Kidney (tissue), 13 donors: ENCODE measurements at regions not wholly inside any gene's neighbourhood (a gene's known extent, or its start where the extent isn't known, plus 50 kb on each side); places are given as distances from the start of the nearest gene placed in this dataset.

Experiments
- DNase-seq, 5 donors: peaks; one replicate each; pipeline ENCODE4 v3.0.0-alpha.2; 2013 to 2020
- FAIRE-seq: peaks from 2 replicates; lab custom pipeline; 2012; peaks lifted over from hg19 to GRCh38; lab: Jason Lieb, UNC
- H3K27ac ChIP-seq, 2 donors: one replicate each; pipeline ENCODE4 v1.7.0; 2013; ENCODE audit warnings: low read depth in 2 of 2, low read length in 2 of 2, inconsistent platforms in 1 of 2
- H3K27me3 ChIP-seq: one replicate; pipeline ENCODE4 v1.7.1; 2013; ENCODE audit warnings: low read length, inconsistent platforms; ENCODE audit not compliant: control insufficient read depth, insufficient read depth
- H3K36me3 ChIP-seq, 3 donors: one replicate each; pipeline versions ENCODE4 v1.7.0 to v1.7.1; 2013; ENCODE audit warnings: low read length in 3 of 3, control low read depth in 1 of 3, inconsistent platforms in 1 of 3; ENCODE audit not compliant: insufficient read depth in 3 of 3, control insufficient read depth in 2 of 3
- H3K4me1 ChIP-seq, 3 donors: one replicate each; pipeline versions ENCODE4 v1.7.0 to v1.7.1; 2013; ENCODE audit warnings: low read length in 3 of 3, inconsistent platforms in 1 of 3, low read depth in 1 of 3; ENCODE audit not compliant: control insufficient read depth in 2 of 3, insufficient read depth in 2 of 3
- H3K4me3 ChIP-seq, 3 donors: one replicate each; pipeline versions ENCODE4 v1.7.0 to v1.8.1; 2013; ENCODE audit warnings: low read length in 3 of 3, control low read depth in 1 of 3, inconsistent platforms in 1 of 3
- H3K9ac ChIP-seq, 3 donors: one replicate each; pipeline versions ENCODE4 v1.7.0 to v1.7.1; 2013; ENCODE audit warnings: low read length in 3 of 3, control low read depth in 1 of 3, inconsistent platforms in 1 of 3
- H3K9me3 ChIP-seq, 3 donors: one replicate each; pipeline versions ENCODE4 v1.7.0 to v1.7.1; 2013; ENCODE audit warnings: low read length in 3 of 3, control low read depth in 1 of 3, inconsistent platforms in 1 of 3; ENCODE audit not compliant: control insufficient read depth in 2 of 3, insufficient read depth in 1 of 3
- CTCF ChIP-seq: IDR thresholded peaks from 3 replicates; pipeline ENCODE4 v1.5.1; 2012; ENCODE audit warnings: mild to moderate bottlenecking, moderate library complexity, borderline replicate concordance; ENCODE audit not compliant: insufficient read depth; ENCODE audit errors: extremely low read depth
- intact Hi-C: fragments of 100-400 bp; cut with DNase I; formaldehyde crosslinking; loops from one replicate; pipeline ENCODE4 v1.11.1; 2022
- donor health status: control.
- donor health status: control.
- donor health status: control.
- donor health status: control.
- donor health status: control.
- donor health status: DM: yes; HTN: yes; CAD: no.
- donor health status: Normal renal cell carcinoma (clear cell type).

GRCh38 chr15:72964135-72964534 lies 88.1 kb upstream of the NEO1 start:
- TF ChIP-seq CTCF, result no peak
- DNase-seq, result no peak
- H3K4me3 ChIP-seq, result no peak overlapping the region
- H3K4me1 ChIP-seq, result peaks cover 0 to 4% (median 0%) of the 10 kb centered on the region in 3 donors
- intact Hi-C loops, result no loop called here
- no peaks in the 10 kb centered on the region for H3K27me3 ChIP-seq
- no peak overlapping the region for H3K27ac ChIP-seq
- FAIRE-seq, result no peak
- H3K9me3 ChIP-seq, result no peaks in the 10 kb centered on the region
- no peak overlapping the region for H3K9ac ChIP-seq
- H3K36me3 ChIP-seq, result no peaks in the 10 kb centered on the region

GRCh38 chr15:72962054-72962702 lies 90.1 kb upstream of the NEO1 start:
- no peak for FAIRE-seq
- H3K9ac ChIP-seq, result no peak overlapping the region

GRCh38 chr15:72961346-72961745 lies 90.9 kb upstream of the NEO1 start:
- FAIRE-seq, result no peak

More at GRCh38 chr15:72962054-72962702, 90.1 kb upstream of the NEO1 start:
- DNase-seq, result no peak
- H3K9me3 ChIP-seq, result no peaks in the 10 kb centered on the region
- no peaks in the 10 kb centered on the region for H3K36me3 ChIP-seq
- H3K4me1 ChIP-seq, result no peaks in the 10 kb centered on the region
- intact Hi-C loops, result no loop called here
- no peaks in the 10 kb centered on the region for H3K27me3 ChIP-seq
- H3K4me3 ChIP-seq, result no peak overlapping the region
- no peak overlapping the region for H3K27ac ChIP-seq
- TF ChIP-seq CTCF, result no peak

More at GRCh38 chr15:72961346-72961745, 90.9 kb upstream of the NEO1 start:
- Histone ChIP-seq H3K4me3 (no peak overlapping the region), H3K4me1 (no peaks in the 10 kb centered on the region), H3K9ac (no peak overlapping the region), H3K27me3 (no peaks in the 10 kb centered on the region), H3K27ac (no peak overlapping the region), H3K36me3 (no peaks in the 10 kb centered on the region), H3K9me3 (no peaks in the 10 kb centered on the region)
- intact Hi-C loops, result no loop called here
- no peak for TF ChIP-seq CTCF
- DNase-seq, result no peak
